ENCODE measurements at regions not wholly inside any gene's neighbourhood (a gene's known extent, or its start where the extent isn't known, plus 50 kb on each side); places are given as distances from the start of the nearest gene placed in this dataset.
A peak's percentile ranks its signal among the peaks of the same experiment; 100 is the strongest.

GRCh38 chr4:175560604-175561003, 251.5 kb downstream of the GPM6A start:
- DNase-seq: peak; percentile 42

GRCh38 chr4:175561696-175562095, 250.4 kb downstream of the GPM6A start:
- no peak for DNase-seq

- no peak for DNase-seq
These were observed 250.0 kb downstream of the GPM6A start for GRCh38 chr4:175562111-175562510.

- DNase-seq: peak; percentile 1
These were observed 249.5 kb downstream of the GPM6A start for GRCh38 chr4:175562542-175562941.
